Activated CD4-positive, alpha-beta memory T cell treated with anti-CD3 and anti-CD28 coated beads for 36 hours (primary cell): ENCODE measurements at regions not wholly inside any gene's neighbourhood (a gene's known extent, or its start where the extent isn't known, plus 50 kb on each side); places are given as distances from the start of the nearest gene placed in this dataset.
"Not testable (repeated sequence)": the region's sequence is repeated elsewhere in the genome, so short reads cannot be mapped to it uniquely, and the experiment has no call there.

Experiments
- CTCF ChIA-PET: fragments of 350-600 bp; sonication (Branson Sonifier 250); formaldehyde crosslinking; loops from one replicate; lab custom pipeline; 2021; ENCODE audit warnings: antibody characterized with exemption, inconsistent platforms; lab: Charles Lee
- POLR2A ChIA-PET: fragments of 350-600 bp; sonication (Branson Sonifier 250); formaldehyde crosslinking; loops from one replicate; lab custom pipeline; 2021; ENCODE audit warnings: antibody characterized with exemption; lab: Charles Lee
- DNase-seq: peaks from one replicate; pipeline ENCODE4 v3.0.0-alpha.2; 2020
- H3K27ac Mint-ChIP-seq: one replicate; pipeline ENCODE4 v1.8.0; 2021; ENCODE audit warnings: mixed read lengths
- H3K27me3 Mint-ChIP-seq: one replicate; pipeline ENCODE4 v1.8.0; 2021; ENCODE audit warnings: mixed read lengths
- H3K36me3 Mint-ChIP-seq: one replicate; pipeline ENCODE4 v1.8.0; 2021; ENCODE audit warnings: mixed read lengths
- H3K4me1 Mint-ChIP-seq: one replicate; pipeline ENCODE4 v1.8.0; 2021; ENCODE audit warnings: low read depth, mixed read lengths
- H3K4me3 Mint-ChIP-seq: one replicate; pipeline ENCODE4 v1.8.0; 2021; ENCODE audit warnings: mild to moderate bottlenecking, mixed read lengths
- H3K9me3 Mint-ChIP-seq: one replicate; pipeline ENCODE4 v1.8.0; 2021; ENCODE audit warnings: mixed read lengths
- intact Hi-C: fragments of 100-400 bp; cut with micrococcal nuclease; formaldehyde crosslinking; loops from one replicate; pipeline ENCODE4 v1.15.1; 2023

DNA sequence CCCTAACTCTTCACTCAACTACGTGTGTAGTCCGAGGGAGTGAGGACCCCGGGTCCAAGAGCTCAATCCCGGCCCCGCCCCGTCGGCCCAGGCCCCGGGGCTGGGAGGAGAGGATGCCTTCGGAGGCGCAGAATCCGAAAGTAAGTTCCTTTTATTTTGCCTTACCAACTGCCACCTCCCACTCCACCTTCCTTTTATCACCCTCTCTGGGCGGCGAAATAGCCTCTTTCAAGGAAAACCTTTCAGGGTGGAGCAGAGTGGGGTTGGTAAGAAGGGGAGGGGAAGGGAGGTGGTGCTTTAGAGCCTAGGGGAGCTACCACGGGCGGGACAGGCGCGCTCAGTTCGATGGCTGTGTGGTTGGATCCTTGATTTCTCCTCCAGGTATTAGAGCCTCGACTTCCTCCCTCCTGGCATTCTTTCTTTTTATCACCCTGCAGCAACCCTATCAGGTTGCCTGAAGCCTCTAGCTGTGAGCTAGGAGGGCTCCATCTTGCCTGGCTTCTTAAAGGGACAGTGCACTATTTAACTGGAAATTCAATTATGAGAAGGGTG lies 191.2 kb downstream of the RRAGB start:
- H3K27ac Mint-ChIP-seq: peak overlapping the region; percentile 79
- H3K36me3 Mint-ChIP-seq: no peaks in the 10 kb centered on the region
- CTCF ChIA-PET: interaction anchor here (0.8 to 1.9 kb wide), 6 partner anchors 47 to 419 kb away, joined by 3 to 14 read pairs (median 5); partner anchors contain the start of genes FOXR2, RRAGB and USP51
- H3K27me3 Mint-ChIP-seq: no peaks in the 10 kb centered on the region
- POLR2A ChIA-PET: interaction anchor here (1.5 to 1.7 kb wide), 2 partner anchors 420 to 656 kb away, joined by 3 to 6 read pairs; no protein-coding TSS in a partner anchor
- intact Hi-C loops: loop anchor here (1.0 to 5.0 kb wide), 3 partner anchors 191 to 339 kb away; partner anchors contain the start of genes KLF8 and RRAGB
- peak; percentile 14 for DNase-seq
- no peaks in the 10 kb centered on the region for H3K9me3 Mint-ChIP-seq
- peak overlapping the region; percentile 82 for H3K4me3 Mint-ChIP-seq
- H3K4me1 Mint-ChIP-seq: peaks cover 13% of the 10 kb centered on the region

- H3K9me3 Mint-ChIP-seq: peaks cover 37% of the 10 kb centered on the region
- ChIA-PET POLR2A (no interaction called here), CTCF (no interaction called here)
These were observed 202.0 kb downstream of the RRAGB start for GRCh38 chrX:55919367-55920221.

GRCh38 chrX:55924574-55924973 lies 207.0 kb downstream of the RRAGB start:
- ChIA-PET CTCF (no interaction called here), POLR2A (no interaction called here)
- Mint-ChIP-seq H3K27ac (no peak overlapping the region), H3K4me3 (no peak overlapping the region), H3K36me3 (peaks cover 7% of the 10 kb centered on the region), H3K27me3 (no peaks in the 10 kb centered on the region), H3K4me1 (no peaks in the 10 kb centered on the region), H3K9me3 (peaks cover 47% of the 10 kb centered on the region)
- intact Hi-C loops: no loop called here
- no peak for DNase-seq

More at GRCh38 chrX:55919367-55920221, 202.0 kb downstream of the RRAGB start:
- no peaks in the 10 kb centered on the region for H3K4me1 Mint-ChIP-seq
- H3K27ac Mint-ChIP-seq: no peak overlapping the region
- H3K27me3 Mint-ChIP-seq: no peaks in the 10 kb centered on the region
- DNase-seq: no peak
- intact Hi-C loops: no loop called here
- H3K4me3 Mint-ChIP-seq: no peak overlapping the region
- H3K36me3 Mint-ChIP-seq: peaks cover 6% of the 10 kb centered on the region

DNA sequence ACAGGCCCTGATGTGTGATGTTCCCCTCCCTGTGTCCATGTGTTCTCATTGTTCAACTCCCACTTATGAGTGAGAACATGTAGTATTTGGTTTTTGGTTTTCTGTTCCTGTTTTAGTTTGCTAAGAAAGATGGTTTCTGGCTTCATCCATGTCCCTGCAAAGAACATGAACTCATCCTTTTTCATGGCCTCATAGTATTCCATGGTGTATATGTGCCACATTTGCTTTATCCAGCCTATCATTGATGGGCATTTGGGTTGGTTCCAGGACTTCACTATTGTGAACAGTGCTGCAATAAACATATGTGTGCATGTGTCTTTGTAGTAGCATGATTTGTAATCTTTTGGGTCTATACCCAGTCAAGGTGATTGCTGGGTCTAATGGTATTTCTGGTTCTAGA lies 211.0 kb downstream of the RRAGB start:
- H3K27ac Mint-ChIP-seq, DNase-seq, intact Hi-C loops, H3K4me3 Mint-ChIP-seq, CTCF ChIA-PET, POLR2A ChIA-PET, H3K4me1 Mint-ChIP-seq, H3K27me3 Mint-ChIP-seq: not testable (repeated sequence)
- H3K9me3 Mint-ChIP-seq: peaks cover 45% of the 10 kb centered on the region
- H3K36me3 Mint-ChIP-seq: peaks cover 13% of the 10 kb centered on the region
